Hepatocyte (in vitro differentiated cells): ENCODE measurements at regions not wholly inside any gene's neighbourhood (a gene's known extent, or its start where the extent isn't known, plus 50 kb on each side); places are given as distances from the start of the nearest gene placed in this dataset.

Experiments used
- CTCF ChIP-seq: fragments of 200-600 bp; sonication (generic); IDR thresholded peaks from 2 replicates; pipeline ENCODE4 v1.5.1; 2016; ENCODE audit warnings: antibody characterized with exemption, mild to moderate bottlenecking; ENCODE audit not compliant: poor library complexity
- EZH2 ChIP-seq: fragments of 200-600 bp; sonication (generic); IDR thresholded peaks from 2 replicates; pipeline ENCODE4 v1.6.1; 2016; ENCODE audit warnings: antibody characterized with exemption, mild to moderate bottlenecking, borderline replicate concordance

GRCh38 chr1:214864896-214865688 lies 217.4 kb upstream of the KCNK2 start:
- no peak for TF ChIP-seq CTCF
- no peak for TF ChIP-seq EZH2
